Smooth muscle cell (in vitro differentiated cells): ENCODE measurements at regions not wholly inside any gene's neighbourhood (a gene's known extent, or its start where the extent isn't known, plus 50 kb on each side); places are given as distances from the start of the nearest gene placed in this dataset.

Source experiments
- DNase-seq: peaks from one replicate; lab custom pipeline; 2025; ENCODE audit not compliant: unreplicated experiment; lab: John Stamatoyannopoulos, UW
- H2AFZ ChIP-seq: fragments of 200-600 bp; sonication (generic); 2 replicates; pipeline ENCODE4 v1.6.0; 2016; ENCODE audit warnings: antibody characterized with exemption, low read depth, mild to moderate bottlenecking
- H3F3A ChIP-seq: fragments of 200-600 bp; sonication (generic); 2 replicates; pipeline ENCODE4 v1.6.0; 2017; ENCODE audit warnings: antibody characterized with exemption, low read depth
- H3K27ac ChIP-seq: fragments of 200-600 bp; sonication (generic); 2 replicates; pipeline ENCODE4 v1.5.1; 2016; ENCODE audit warnings: low read depth, mild to moderate bottlenecking
- H3K27me3 ChIP-seq: fragments of 200-600 bp; sonication (generic); 2 replicates; pipeline ENCODE4 v1.6.1; 2016; ENCODE audit warnings: low read depth, mild to moderate bottlenecking
- H3K36me3 ChIP-seq: fragments of 200-600 bp; sonication (generic); 2 replicates; pipeline ENCODE4 v1.5.1; 2016; ENCODE audit warnings: low read depth
- H3K4me1 ChIP-seq: fragments of 200-600 bp; sonication (generic); 2 replicates; pipeline ENCODE4 v1.5.1; 2016; ENCODE audit warnings: low read depth
- H3K4me2 ChIP-seq: fragments of 200-600 bp; sonication (generic); 2 replicates; pipeline ENCODE4 v1.6.0; 2016; ENCODE audit warnings: mild to moderate bottlenecking
- H3K4me3 ChIP-seq: fragments of 200-600 bp; sonication (generic); 2 replicates; pipeline ENCODE4 v1.5.1; 2016; ENCODE audit warnings: mild to moderate bottlenecking
- H3K79me2 ChIP-seq: fragments of 200-600 bp; sonication (generic); 2 replicates; pipeline ENCODE4 v1.6.0; 2016; ENCODE audit warnings: low read depth, mild to moderate bottlenecking
- H3K9ac ChIP-seq: fragments of 200-600 bp; sonication (generic); 2 replicates; pipeline ENCODE4 v1.6.0; 2016; ENCODE audit warnings: low read depth
- H3K9me3 ChIP-seq: fragments of 200-600 bp; sonication (generic); replicated peaks from 2 replicates; pipeline ENCODE4 v1.5.1; 2016; ENCODE audit warnings: low read depth
- H4K20me1 ChIP-seq: fragments of 200-600 bp; sonication (generic); 2 replicates; pipeline ENCODE4 v1.6.0; 2016; ENCODE audit warnings: low read depth
- WGBS: methylation state at CpG from one replicate; pipeline ENCODE4 v1.1.7; 2016; ENCODE audit warnings: low lambda C conversion rate; 5-methylcytosine and 5-hydroxymethylcytosine counted together
- TF ChIP-seq, protein P1 (sequence below): fragments of 200-600 bp; sonication (generic); IDR thresholded peaks from 2 replicates; pipeline ENCODE4 v1.5.1; 2017; ENCODE audit warnings: borderline replicate concordance, mild to moderate bottlenecking, antibody characterized with exemption; ENCODE audit not compliant: insufficient read depth, poor library complexity, severe bottlenecking

DNA sequence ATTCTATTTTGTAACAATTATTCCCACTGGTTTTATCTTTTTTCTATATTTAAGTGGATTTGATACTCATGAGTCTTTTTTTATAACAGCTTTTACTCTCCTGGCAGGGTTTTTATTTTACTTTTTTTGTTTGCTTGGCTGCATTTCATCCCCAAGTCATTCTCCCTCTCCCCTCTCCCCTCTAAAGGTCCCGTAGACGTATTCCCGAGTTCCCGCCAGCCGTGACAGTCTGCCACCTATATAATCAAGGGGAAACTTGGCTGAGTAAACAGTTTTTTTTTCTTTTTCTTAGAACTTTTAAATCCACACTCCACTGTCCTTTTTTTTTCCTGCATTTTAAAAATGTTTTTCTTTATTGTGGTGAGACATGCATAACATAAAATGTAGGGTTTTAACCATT, 433.1 kb upstream of the HS6ST1 start:
- Histone ChIP-seq H3F3A (no peaks in the 10 kb centered on the region), H3K9ac (no peak overlapping the region), H3K4me1 (no peaks in the 10 kb centered on the region), H3K27ac (no peak overlapping the region), H3K36me3 (no peaks in the 10 kb centered on the region), H3K9me3 (no peaks in the 10 kb centered on the region), H2AFZ (no peak overlapping the region), H3K79me2 (no peaks in the 10 kb centered on the region), H3K4me2 (no peak overlapping the region), H3K27me3 (peaks cover 4% of the 10 kb centered on the region), H3K4me3 (no peak overlapping the region), H4K20me1 (no peaks in the 10 kb centered on the region)
- 88% methylated on average over 5 of the region's 5 CpGs for WGBS
- TF ChIP-seq, protein P1, sequence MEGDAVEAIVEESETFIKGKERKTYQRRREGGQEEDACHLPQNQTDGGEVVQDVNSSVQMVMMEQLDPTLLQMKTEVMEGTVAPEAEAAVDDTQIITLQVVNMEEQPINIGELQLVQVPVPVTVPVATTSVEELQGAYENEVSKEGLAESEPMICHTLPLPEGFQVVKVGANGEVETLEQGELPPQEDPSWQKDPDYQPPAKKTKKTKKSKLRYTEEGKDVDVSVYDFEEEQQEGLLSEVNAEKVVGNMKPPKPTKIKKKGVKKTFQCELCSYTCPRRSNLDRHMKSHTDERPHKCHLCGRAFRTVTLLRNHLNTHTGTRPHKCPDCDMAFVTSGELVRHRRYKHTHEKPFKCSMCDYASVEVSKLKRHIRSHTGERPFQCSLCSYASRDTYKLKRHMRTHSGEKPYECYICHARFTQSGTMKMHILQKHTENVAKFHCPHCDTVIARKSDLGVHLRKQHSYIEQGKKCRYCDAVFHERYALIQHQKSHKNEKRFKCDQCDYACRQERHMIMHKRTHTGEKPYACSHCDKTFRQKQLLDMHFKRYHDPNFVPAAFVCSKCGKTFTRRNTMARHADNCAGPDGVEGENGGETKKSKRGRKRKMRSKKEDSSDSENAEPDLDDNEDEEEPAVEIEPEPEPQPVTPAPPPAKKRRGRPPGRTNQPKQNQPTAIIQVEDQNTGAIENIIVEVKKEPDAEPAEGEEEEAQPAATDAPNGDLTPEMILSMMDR: no peak
- no peak for DNase-seq

DNA sequence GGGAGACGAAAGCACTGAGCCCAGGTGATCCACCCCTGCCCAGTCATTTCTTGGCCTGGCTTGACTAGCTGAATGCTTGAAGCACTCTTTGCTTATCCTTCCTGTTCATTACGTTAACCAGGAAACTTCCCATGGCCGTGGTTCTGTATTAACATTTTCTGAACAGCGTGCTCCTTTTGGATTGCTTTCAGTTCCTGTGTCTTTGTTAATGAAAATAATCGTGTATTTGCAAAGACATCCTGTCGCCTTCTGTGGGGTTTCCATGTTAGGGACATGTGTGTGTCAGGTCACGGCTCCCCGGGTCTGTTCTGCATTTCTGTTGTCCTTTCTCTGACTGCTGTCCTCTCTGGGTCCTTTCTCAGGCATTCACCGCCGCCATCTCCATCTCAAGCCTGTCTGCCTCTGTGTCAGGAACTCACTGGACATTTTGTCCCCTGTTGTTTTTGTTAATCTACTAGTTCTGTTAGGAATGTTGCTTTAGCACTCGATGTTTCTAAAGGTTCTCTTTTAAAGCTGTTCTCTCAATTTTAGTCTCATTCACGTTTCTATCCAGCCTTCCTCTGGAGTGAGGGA, 434.1 kb upstream of the HS6ST1 start:
- Histone ChIP-seq H2AFZ (no peak overlapping the region), H3K9me3 (no peaks in the 10 kb centered on the region), H3K27ac (no peak overlapping the region), H3K27me3 (peaks cover 4% of the 10 kb centered on the region), H3K79me2 (no peaks in the 10 kb centered on the region), H4K20me1 (no peaks in the 10 kb centered on the region), H3K9ac (no peak overlapping the region), H3F3A (no peaks in the 10 kb centered on the region), H3K4me2 (no peak overlapping the region), H3K36me3 (no peaks in the 10 kb centered on the region), H3K4me1 (no peaks in the 10 kb centered on the region), H3K4me3 (no peak overlapping the region)
- WGBS: 93% methylated on average over 12 of the region's 12 CpGs
- no peak for DNase-seq
- TF ChIP-seq, protein P1: no peak

DNA sequence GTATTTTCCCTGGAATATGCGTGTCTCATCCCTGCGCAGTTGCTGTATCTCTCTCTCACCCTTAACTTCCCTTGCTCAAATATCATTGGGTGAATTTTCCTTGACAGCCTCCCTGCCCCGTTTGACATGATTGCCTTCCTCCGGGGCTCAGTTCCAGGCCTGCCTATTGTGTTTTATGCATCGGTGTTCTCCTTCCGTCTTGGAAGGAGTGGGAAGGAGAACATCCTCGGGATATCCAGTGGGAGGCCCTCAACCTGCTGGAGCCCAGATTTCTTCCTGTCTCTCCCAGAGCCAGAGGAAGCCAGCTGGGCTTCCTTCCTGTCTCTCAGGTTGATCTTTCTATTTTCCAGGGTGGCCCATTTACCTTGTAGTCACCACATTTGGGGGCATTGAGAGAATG, 434.7 kb upstream of the HS6ST1 start:
- H3K4me3 ChIP-seq: no peak overlapping the region
- H3K4me1 ChIP-seq: no peaks in the 10 kb centered on the region
- no peak overlapping the region for H3K4me2 ChIP-seq
- no peak overlapping the region for H3K27ac ChIP-seq
- no peak for DNase-seq
- 86% methylated on average over 7 of the region's 7 CpGs for WGBS
- H3K9me3 ChIP-seq: no peaks in the 10 kb centered on the region
- H3K36me3 ChIP-seq: no peaks in the 10 kb centered on the region
- H3K27me3 ChIP-seq: peaks cover 4% of the 10 kb centered on the region
- H4K20me1 ChIP-seq: no peaks in the 10 kb centered on the region
- no peaks in the 10 kb centered on the region for H3K79me2 ChIP-seq
- H2AFZ ChIP-seq: no peak overlapping the region
- no peak overlapping the region for H3K9ac ChIP-seq
- H3F3A ChIP-seq: no peaks in the 10 kb centered on the region
- TF ChIP-seq, protein P1: no peak

DNA sequence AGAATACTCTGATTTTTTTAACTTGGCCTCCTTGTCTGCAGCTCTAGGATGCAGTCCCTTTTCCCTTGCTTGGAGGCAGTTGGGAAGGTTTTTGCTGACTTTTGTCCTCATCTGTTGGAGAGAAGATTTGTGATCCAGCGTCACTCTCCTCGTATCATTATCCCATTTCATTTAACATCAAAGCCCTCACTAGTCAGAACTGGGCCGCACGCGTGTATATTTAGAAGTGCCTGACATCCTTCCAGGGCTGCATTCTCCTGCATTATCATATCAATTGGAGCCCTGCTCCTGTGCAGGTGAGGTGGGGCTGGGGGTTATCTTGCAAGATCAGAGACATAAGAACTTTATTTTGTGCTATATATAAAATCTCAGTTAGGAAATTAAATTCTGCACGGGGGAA, 435.1 kb upstream of the HS6ST1 start:
- Histone ChIP-seq H3K79me2 (no peaks in the 10 kb centered on the region), H3K4me3 (no peak overlapping the region), H2AFZ (no peak overlapping the region), H3F3A (no peaks in the 10 kb centered on the region), H3K9ac (no peak overlapping the region), H3K27ac (no peak overlapping the region), H4K20me1 (no peaks in the 10 kb centered on the region), H3K9me3 (no peaks in the 10 kb centered on the region), H3K4me1 (no peaks in the 10 kb centered on the region), H3K4me2 (no peak overlapping the region), H3K36me3 (no peaks in the 10 kb centered on the region), H3K27me3 (peaks cover 4% of the 10 kb centered on the region)
- TF ChIP-seq, protein P1: no peak
- DNase-seq: no peak
- WGBS: 71% methylated on average over 6 of the region's 6 CpGs
